Ovary (tissue), 3 donors: ENCODE measurements at regions not wholly inside any gene's neighbourhood (a gene's known extent, or its start where the extent isn't known, plus 50 kb on each side); places are given as distances from the start of the nearest gene placed in this dataset.

Experiments used
- EP300 ChIP-seq: sonication (generic); formaldehyde crosslinking; IDR thresholded peaks from one replicate; pipeline ENCODE4 v1.6.1; 2017; ENCODE audit warnings: antibody characterized with exemption
- POLR2A ChIP-seq: fragments of 450-650 bp; IDR thresholded peaks from one replicate; pipeline ENCODE4 v1.6.1; 2017; ENCODE audit warnings: antibody characterized with exemption, mild to moderate bottlenecking, moderate library complexity
- TF ChIP-seq, protein P1 (sequence below), 3 donors: fragments of 450-650 bp in 2 of 3; fragments of 200-600 bp in 1 of 3; IDR thresholded peaks; one replicate each; pipeline versions ENCODE4 v1.5.1 to v1.8.0; 2016 to 2022; ENCODE audit warnings: antibody characterized with exemption in 3 of 3, mild to moderate bottlenecking in 1 of 3
- donor health status: DM: no; HTN: no; CAD: no.

DNA sequence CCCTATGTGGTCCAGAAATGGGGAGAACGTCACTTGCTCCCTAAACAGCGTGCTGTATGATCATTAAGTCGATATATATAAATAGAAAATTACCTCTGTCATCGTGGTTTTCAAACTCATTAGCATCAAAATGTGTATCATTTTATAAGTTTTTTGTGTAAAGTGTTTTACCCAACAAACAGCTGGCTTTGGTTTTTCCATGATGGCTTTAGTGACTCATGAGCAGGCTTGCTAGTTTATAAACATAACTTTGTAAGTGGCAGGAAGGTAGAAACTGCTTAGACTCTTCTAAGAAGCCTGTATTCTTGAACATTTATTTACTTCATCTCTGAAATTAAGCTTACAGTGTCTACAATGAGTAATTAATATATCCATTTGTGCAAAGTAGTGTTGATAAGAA lies 108.4 kb upstream of the DIPK2B start:
- TF ChIP-seq, protein P1, sequence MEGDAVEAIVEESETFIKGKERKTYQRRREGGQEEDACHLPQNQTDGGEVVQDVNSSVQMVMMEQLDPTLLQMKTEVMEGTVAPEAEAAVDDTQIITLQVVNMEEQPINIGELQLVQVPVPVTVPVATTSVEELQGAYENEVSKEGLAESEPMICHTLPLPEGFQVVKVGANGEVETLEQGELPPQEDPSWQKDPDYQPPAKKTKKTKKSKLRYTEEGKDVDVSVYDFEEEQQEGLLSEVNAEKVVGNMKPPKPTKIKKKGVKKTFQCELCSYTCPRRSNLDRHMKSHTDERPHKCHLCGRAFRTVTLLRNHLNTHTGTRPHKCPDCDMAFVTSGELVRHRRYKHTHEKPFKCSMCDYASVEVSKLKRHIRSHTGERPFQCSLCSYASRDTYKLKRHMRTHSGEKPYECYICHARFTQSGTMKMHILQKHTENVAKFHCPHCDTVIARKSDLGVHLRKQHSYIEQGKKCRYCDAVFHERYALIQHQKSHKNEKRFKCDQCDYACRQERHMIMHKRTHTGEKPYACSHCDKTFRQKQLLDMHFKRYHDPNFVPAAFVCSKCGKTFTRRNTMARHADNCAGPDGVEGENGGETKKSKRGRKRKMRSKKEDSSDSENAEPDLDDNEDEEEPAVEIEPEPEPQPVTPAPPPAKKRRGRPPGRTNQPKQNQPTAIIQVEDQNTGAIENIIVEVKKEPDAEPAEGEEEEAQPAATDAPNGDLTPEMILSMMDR (IDR thresholded peaks at IDR 0.05): no peak
- no peak for TF ChIP-seq POLR2A
- no peak for TF ChIP-seq EP300
